H1 (cell line): ENCODE measurements at regions not wholly inside any gene's neighbourhood (a gene's known extent, or its start where the extent isn't known, plus 50 kb on each side); places are given as distances from the start of the nearest gene placed in this dataset.

ENCODE experiments used
- CTCF ChIA-PET: fragments of 300-600 bp; sonication (Branson Sonifier 250); formaldehyde crosslinking; loops from one replicate; lab custom pipeline; 2021; ENCODE audit not compliant: partially characterized antibody; lab: Charles Lee
- POLR2A ChIA-PET: fragments of 300-600 bp; sonication (Branson Sonifier 250); formaldehyde crosslinking; loops from one replicate; lab custom pipeline; 2021; ENCODE audit warnings: inconsistent platforms; ENCODE audit not compliant: partially characterized antibody; lab: Charles Lee
- DNase-seq, 2 experiments: peaks; one replicate each; pipeline versions ENCODE4 v3.0.0 to v3.0.0-alpha.2; 2010 to 2022; ENCODE audit warnings: low spot score in 2 of 2, low read depth in 1 of 2, mixed read lengths in 1 of 2
- FAIRE-seq: peaks from 2 replicates; lab custom pipeline; 2011; peaks lifted over from hg19 to GRCh38; lab: Jason Lieb, UNC
- H2AFZ ChIP-seq: 2 replicates; pipeline ENCODE4 v1.8.1; 2012; ENCODE audit warnings: low read length, inconsistent platforms
- H2AK5ac ChIP-seq: 2 replicates; pipeline ENCODE4 v1.6.1; 2013; ENCODE audit warnings: low read depth, low read length
- H2BK120ac ChIP-seq: replicated peaks from 2 replicates; pipeline ENCODE3; 2013; ENCODE audit warnings: low read depth, low read length, inconsistent platforms
- H2BK12ac ChIP-seq: 2 replicates; pipeline ENCODE4 v1.6.1; 2013; ENCODE audit warnings: low read depth, low read length
- H2BK15ac ChIP-seq: 2 replicates; pipeline ENCODE4 v1.6.1; 2013; ENCODE audit warnings: low read length
- H2BK20ac ChIP-seq: 2 replicates; pipeline ENCODE4 v1.6.1; 2013; ENCODE audit warnings: low read length
- H2BK5ac ChIP-seq: 2 replicates; pipeline ENCODE4 v1.6.1; 2013; ENCODE audit warnings: low read depth, low read length
- H3K14ac ChIP-seq: 2 replicates; pipeline ENCODE4 v1.6.1; 2013; ENCODE audit warnings: inconsistent platforms; ENCODE audit not compliant: insufficient read length
- H3K18ac ChIP-seq: 2 replicates; pipeline ENCODE4 v1.6.1; 2013; ENCODE audit warnings: low read length; ENCODE audit errors: extremely low read depth
- H3K23ac ChIP-seq: 2 replicates; pipeline ENCODE4 v1.6.1; 2013; ENCODE audit warnings: inconsistent platforms; ENCODE audit not compliant: insufficient read length
- H3K23me2 ChIP-seq: 2 replicates; pipeline ENCODE4 v1.6.1; 2013; ENCODE audit warnings: low read depth, low read length
- H3K27ac ChIP-seq: 2 replicates; pipeline ENCODE4 v1.6.1; 2011; ENCODE audit warnings: low read depth, low read length, inconsistent platforms
- H3K27me3 ChIP-seq, 4 experiments: replicated peaks in 1 of 4; 1 replicate in 1 of 4; 2 replicates in 3 of 4; pipeline versions ENCODE4 v1.6.1 to v1.8.1; 2011 to 2013; ENCODE audit warnings: low read length in 3 of 4, mild to moderate bottlenecking in 3 of 4, inconsistent platforms in 2 of 4, mixed read lengths in 2 of 4, moderate library complexity in 1 of 4; ENCODE audit not compliant: control insufficient read depth in 3 of 4, insufficient read depth in 3 of 4; ENCODE audit errors: extremely low read depth in 1 of 4
- H3K36me3 ChIP-seq, 4 experiments: 2 replicates each; pipeline versions ENCODE4 v1.6.1 to v1.8.1; 2011 to 2013; ENCODE audit warnings: mild to moderate bottlenecking in 4 of 4, low read length in 3 of 4, moderate library complexity in 2 of 4, control low read depth in 1 of 4, inconsistent platforms in 1 of 4; ENCODE audit not compliant: insufficient read depth in 4 of 4, control insufficient read depth in 2 of 4
- H3K4ac ChIP-seq: replicated peaks from 2 replicates; pipeline ENCODE3; 2013; ENCODE audit warnings: low read length, low read depth, mixed read lengths, inconsistent platforms; ENCODE audit not compliant: insufficient read length
- H3K4me1 ChIP-seq, 4 experiments: replicated peaks in 1 of 4; 1 replicate in 1 of 4; 2 replicates in 3 of 4; pipeline versions ENCODE4 v1.6.1 to v1.8.1; 2011 to 2013; ENCODE audit warnings: low read length in 3 of 4, inconsistent platforms in 2 of 4, mixed read lengths in 1 of 4; ENCODE audit not compliant: insufficient read depth in 4 of 4, control insufficient read depth in 3 of 4
- H3K4me2 ChIP-seq, 2 experiments: 2 replicates each; pipeline versions ENCODE4 v1.6.1 to v1.8.1; 2011 to 2013; ENCODE audit warnings: low read depth in 2 of 2, low read length in 2 of 2, control low read depth in 1 of 2, inconsistent platforms in 1 of 2, mild to moderate bottlenecking in 1 of 2; ENCODE audit not compliant: insufficient read depth in 1 of 2
- H3K4me3 ChIP-seq, 4 experiments: fragments of 200-600, 300-600 bp in 1 of 4; sonication (generic), shearing (Covaris generic), sonication (Bioruptor Twin) in 1 of 4; 2 replicates each; pipeline versions ENCODE4 v1.5.1 to v1.8.1; 2011 to 2016; ENCODE audit warnings: low read length in 4 of 4, low read depth in 3 of 4, control low read depth in 2 of 4, inconsistent platforms in 2 of 4, mild to moderate bottlenecking in 2 of 4, mixed read lengths in 1 of 4, moderate library complexity in 1 of 4; ENCODE audit not compliant: insufficient read depth in 2 of 4; ENCODE audit errors: extremely low read depth in 1 of 4
- H3K56ac ChIP-seq: replicated peaks from 2 replicates; pipeline ENCODE3; 2013; ENCODE audit warnings: low read depth, mild to moderate bottlenecking, mixed read lengths, low read length, inconsistent platforms; ENCODE audit not compliant: insufficient read length
- H3K79me1 ChIP-seq: 2 replicates; pipeline ENCODE4 v1.6.1; 2013; ENCODE audit warnings: low read depth, low read length, control low read depth
- H3K79me2 ChIP-seq, 2 experiments: 2 replicates each; pipeline versions ENCODE4 v1.6.1 to v1.8.1; 2012 to 2013; ENCODE audit warnings: low read length in 2 of 2, mild to moderate bottlenecking in 2 of 2, inconsistent platforms in 1 of 2; ENCODE audit not compliant: insufficient read depth in 2 of 2, control insufficient read depth in 1 of 2
- H3K9ac ChIP-seq, 4 experiments: replicated peaks in 1 of 4; 1 replicate in 1 of 4; 2 replicates in 3 of 4; pipeline versions ENCODE4 v1.6.1 to v1.8.1; 2011 to 2013; ENCODE audit warnings: low read depth in 3 of 4, low read length in 3 of 4, control low read depth in 2 of 4, mild to moderate bottlenecking in 2 of 4, moderate library complexity in 2 of 4, inconsistent platforms in 1 of 4; ENCODE audit errors: extremely low read depth in 1 of 4
- H3K9me3 ChIP-seq, 2 experiments: 2 replicates each; pipeline versions ENCODE4 v1.6.1 to v1.8.1; 2012 to 2013; ENCODE audit warnings: mild to moderate bottlenecking in 2 of 2, moderate library complexity in 2 of 2, control low read depth in 1 of 2, inconsistent platforms in 1 of 2, low read depth in 1 of 2, low read length in 1 of 2, mixed read lengths in 1 of 2; ENCODE audit not compliant: insufficient read depth in 2 of 2
- H4K20me1 ChIP-seq, 2 experiments: replicated peaks in 1 of 2; 2 replicates each; pipeline versions ENCODE3 to v1.8.1; 2011 to 2013; ENCODE audit warnings: inconsistent platforms in 2 of 2, low read length in 2 of 2, mild to moderate bottlenecking in 1 of 2; ENCODE audit not compliant: insufficient read depth in 2 of 2, control insufficient read depth in 1 of 2
- H4K5ac ChIP-seq: 2 replicates; pipeline ENCODE4 v1.6.1; 2013; ENCODE audit warnings: low read length, low read depth, mixed read lengths, inconsistent platforms; ENCODE audit not compliant: insufficient read length
- H4K8ac ChIP-seq: 2 replicates; pipeline ENCODE4 v1.8.0; 2013; ENCODE audit warnings: mild to moderate bottlenecking, moderate library complexity, low read length, inconsistent platforms; ENCODE audit not compliant: insufficient read depth; ENCODE audit errors: extremely low read depth
- H4K91ac ChIP-seq: replicated peaks from 2 replicates; pipeline ENCODE3; 2013; ENCODE audit warnings: low read length, mixed read lengths, inconsistent platforms; ENCODE audit not compliant: insufficient read length
- ATF3 ChIP-seq: IDR thresholded peaks from 2 replicates; pipeline ENCODE4 v1.6.1; 2011; ENCODE audit warnings: low read depth, mild to moderate bottlenecking, low read length; ENCODE audit not compliant: insufficient read depth
- BCL11A ChIP-seq, 2 experiments: IDR thresholded peaks; one replicate each; pipeline ENCODE4 v1.6.1; 2011; ENCODE audit warnings: low read depth in 2 of 2, low read length in 2 of 2, mild to moderate bottlenecking in 2 of 2
- CTCF ChIP-seq, 3 experiments: IDR thresholded peaks; 1 replicate in 2 of 3; 2 replicates in 1 of 3; pipeline versions ENCODE4 v1.5.1 to v1.6.1; 2011; ENCODE audit warnings: low read length in 3 of 3, mild to moderate bottlenecking in 3 of 3, inconsistent platforms in 2 of 3, low read depth in 1 of 3, moderate library complexity in 1 of 3; ENCODE audit not compliant: insufficient read depth in 1 of 3; ENCODE audit errors: control extremely low read depth in 1 of 3
- NRF1 ChIP-seq: IDR thresholded peaks from 2 replicates; pipeline ENCODE4 v1.6.1; 2011; ENCODE audit warnings: mild to moderate bottlenecking, low read depth, low read length, improper control_type of control experiment
- POLR2A ChIP-seq, 2 experiments: IDR thresholded peaks; 1 replicate in 1 of 2; 2 replicates in 1 of 2; pipeline ENCODE4 v1.6.1; 2011; ENCODE audit warnings: low read depth in 2 of 2, low read length in 2 of 2, mild to moderate bottlenecking in 2 of 2; ENCODE audit errors: control extremely low read depth in 1 of 2
- POLR2AphosphoS5 ChIP-seq: IDR thresholded peaks from 2 replicates; pipeline ENCODE4 v1.6.1; 2011; ENCODE audit warnings: low read depth, low read length
- SIX5 ChIP-seq: IDR thresholded peaks from 2 replicates; pipeline ENCODE4 v1.6.1; 2011; ENCODE audit warnings: mild to moderate bottlenecking, low read depth, low read length
- SRF ChIP-seq: IDR thresholded peaks from 2 replicates; pipeline ENCODE4 v1.6.1; 2011; ENCODE audit warnings: mild to moderate bottlenecking, low read depth, low read length, moderate library complexity
- TAF7 ChIP-seq: optimal IDR thresholded peaks from 2 replicates; pipeline ENCODE3; 2011; ENCODE audit warnings: low read depth, mild to moderate bottlenecking, inconsistent platforms, low read length, moderate library complexity, borderline replicate concordance
- TBP ChIP-seq: IDR thresholded peaks from 2 replicates; pipeline ENCODE4 v1.6.1; 2011; ENCODE audit warnings: low read depth, low read length, improper control_type of control experiment
- TEAD4 ChIP-seq: IDR thresholded peaks from 2 replicates; pipeline ENCODE4 v1.6.1; 2012; ENCODE audit warnings: low read depth, low read length, inconsistent platforms, mixed read lengths
- WGBS, 2 experiments: shearing (Covaris generic) in 1 of 2; methylation state at CpG; one replicate each; pipeline versions ENCODE4 v1.1.6 to v1.1.7; 2013 to 2015; ENCODE audit warnings: low lambda C conversion rate in 2 of 2, mixed read lengths in 2 of 2, inconsistent platforms in 1 of 2, low coverage in 1 of 2, missing lambda C conversion rate in 1 of 2; ENCODE audit not compliant: insufficient replicate concordance in 2 of 2, insufficient coverage in 1 of 2, insufficient read length in 1 of 2; ENCODE audit errors: extremely low coverage in 1 of 2, missing lambda C conversion rate in 1 of 2; 5-methylcytosine and 5-hydroxymethylcytosine counted together

GRCh38 chr2:41705634-41706033, 342.2 kb upstream of the PKDCC start:
- no peak overlapping the region for H3K18ac ChIP-seq
- H2BK120ac ChIP-seq: no peak overlapping the region
- H3K4me2 ChIP-seq: no peak overlapping the region
- CTCF ChIA-PET: interaction anchor here (1.0 kb wide), 1 partner anchor 8 kb away, joined by 3 read pairs; no protein-coding TSS in a partner anchor
- TF ChIP-seq TEAD4: no peak
- TF ChIP-seq BCL11A (IDR thresholded peaks at IDR 0.05; ENCODE audit: low read depth in 2 of 2, low read length in 2 of 2): no peak
- TF ChIP-seq TAF7: no peak
- TF ChIP-seq SIX5: no peak
- no peak for TF ChIP-seq TBP
- no peak for TF ChIP-seq CTCF (IDR thresholded peaks at IDR 0.05; ENCODE audit: control extremely low read depth in 1 of 3, insufficient read depth in 1 of 3, low read depth in 1 of 3, low read length in 3 of 3)
- TF ChIP-seq NRF1: no peak
- no peak for TF ChIP-seq ATF3
- no peak for TF ChIP-seq SRF
- no peak for TF ChIP-seq POLR2AphosphoS5
- no peak for TF ChIP-seq POLR2A (IDR thresholded peaks at IDR 0.05; ENCODE audit: control extremely low read depth in 1 of 2, low read depth in 2 of 2, low read length in 2 of 2)
- TF ChIP-seq, all 59 proteins: peak for 0
- H3K14ac ChIP-seq: no peak overlapping the region
- no peaks in the 10 kb centered on the region for H4K20me1 ChIP-seq
- H3K4me3 ChIP-seq: no peak overlapping the region
- no peaks in the 10 kb centered on the region for H3K9me3 ChIP-seq
- no peak overlapping the region for H3K9ac ChIP-seq
- no peak overlapping the region for H4K91ac ChIP-seq
- no peak overlapping the region for H3K4ac ChIP-seq
- H3K27me3 ChIP-seq: no peaks in the 10 kb centered on the region
- H3K4me1 ChIP-seq: no peaks in the 10 kb centered on the region
- H4K5ac ChIP-seq: no peak overlapping the region
- no peak overlapping the region for H3K27ac ChIP-seq
- no peak overlapping the region for H2BK20ac ChIP-seq
- H3K23ac ChIP-seq: no peak overlapping the region
- H2AK5ac ChIP-seq: no peak overlapping the region
- H3K56ac ChIP-seq: no peak overlapping the region
- POLR2A ChIA-PET: no interaction called here
- no peak overlapping the region for H2BK15ac ChIP-seq
- no peak overlapping the region for H2BK12ac ChIP-seq
- no peaks in the 10 kb centered on the region for H3K79me2 ChIP-seq
- H2AFZ ChIP-seq: no peak overlapping the region
- H4K8ac ChIP-seq: no peak overlapping the region
- no peaks in the 10 kb centered on the region for H3K36me3 ChIP-seq
- no peak overlapping the region for H2BK5ac ChIP-seq
- FAIRE-seq (no peak), DNase-seq (no peak)
- no peaks in the 10 kb centered on the region for H3K79me1 ChIP-seq
- 90% methylated on average over 4 of the region's 4 CpGs; no CpG with 5 or more reads in 1 of the 2 experiments for WGBS, 2 experiments
- no peaks in the 10 kb centered on the region for H3K23me2 ChIP-seq
